GM23248 (cell line): ENCODE measurements at regions not wholly inside any gene's neighbourhood (a gene's known extent, or its start where the extent isn't known, plus 50 kb on each side); places are given as distances from the start of the nearest gene placed in this dataset.
A peak's percentile ranks its signal among the peaks of the same experiment; 100 is the strongest.

Experiments
- DNase-seq: peaks from one replicate; pipeline ENCODE4 v3.0.0-alpha.2; 2015
- H2AFZ ChIP-seq: fragments of 200-600 bp; sonication (generic); 2 replicates; pipeline ENCODE4 v1.6.1; 2016; ENCODE audit warnings: antibody characterized with exemption
- H3F3A ChIP-seq: fragments of 200-600 bp; sonication (generic); 2 replicates; pipeline ENCODE4 v1.6.1; 2016; ENCODE audit warnings: mild to moderate bottlenecking, antibody characterized with exemption, mixed run types; ENCODE audit not compliant: insufficient read depth
- H3K27ac ChIP-seq: fragments of 200-600 bp; sonication (generic); 2 replicates; pipeline ENCODE4 v1.5.1; 2016; ENCODE audit warnings: mild to moderate bottlenecking
- H3K27me3 ChIP-seq: fragments of 200-600 bp; sonication (generic); replicated peaks from 2 replicates; pipeline ENCODE4 v1.6.1; 2016; ENCODE audit warnings: mild to moderate bottlenecking; ENCODE audit not compliant: insufficient read depth
- H3K36me3 ChIP-seq: fragments of 200-600 bp; sonication (generic); 2 replicates; pipeline ENCODE4 v1.6.1; 2016; ENCODE audit warnings: low read depth, mild to moderate bottlenecking
- H3K4me1 ChIP-seq: fragments of 200-600 bp; sonication (generic); 2 replicates; pipeline ENCODE4 v1.6.1; 2016; ENCODE audit warnings: mild to moderate bottlenecking; ENCODE audit not compliant: insufficient read depth
- H3K4me2 ChIP-seq: fragments of 200-600 bp; sonication (generic); one replicate; pipeline ENCODE4 v1.6.1; 2016; ENCODE audit warnings: mild to moderate bottlenecking; ENCODE audit not compliant: unreplicated experiment
- H3K4me3 ChIP-seq: fragments of 200-600 bp; sonication (generic); 2 replicates; pipeline ENCODE4 v1.5.1; 2016; ENCODE audit warnings: mild to moderate bottlenecking
- H3K79me2 ChIP-seq: fragments of 200-600 bp; sonication (generic); 2 replicates; pipeline ENCODE4 v1.6.1; 2016; ENCODE audit warnings: mild to moderate bottlenecking; ENCODE audit not compliant: insufficient read depth
- H3K9ac ChIP-seq: fragments of 200-600 bp; sonication (generic); 2 replicates; pipeline ENCODE4 v1.6.1; 2016; ENCODE audit warnings: mild to moderate bottlenecking
- H3K9me2 ChIP-seq: fragments of 200-600 bp; sonication (generic); 2 replicates; pipeline ENCODE4 v1.6.1; 2016; ENCODE audit warnings: mixed run types, mild to moderate bottlenecking, moderate library complexity; ENCODE audit not compliant: insufficient read depth
- H3K9me3 ChIP-seq: fragments of 200-600 bp; sonication (generic); one replicate; pipeline ENCODE4 v1.6.1; 2017; ENCODE audit warnings: low read depth
- H4K20me1 ChIP-seq: fragments of 200-600 bp; sonication (generic); 2 replicates; pipeline ENCODE4 v1.6.0; 2016; ENCODE audit not compliant: insufficient read depth
- EZH2 ChIP-seq: fragments of 200-600 bp; sonication (generic); IDR thresholded peaks from 2 replicates; pipeline ENCODE4 v1.6.1; 2018; ENCODE audit warnings: antibody characterized with exemption, mild to moderate bottlenecking; ENCODE audit not compliant: insufficient read depth, poor library complexity, severe bottlenecking
- EZH2phosphoT487 ChIP-seq: fragments of 200-600 bp; sonication (generic); IDR thresholded peaks from 2 replicates; pipeline ENCODE4 v1.6.1; 2018; ENCODE audit warnings: antibody characterized with exemption, moderate library complexity, mild to moderate bottlenecking, low read depth; ENCODE audit not compliant: insufficient read depth
- WGBS, 2 experiments: methylation state at CpG; one replicate each; pipeline ENCODE4 v1.1.6; 2015 to 2017; ENCODE audit warnings: low lambda C conversion rate in 2 of 2, low coverage in 1 of 2; ENCODE audit errors: missing lambda C conversion rate in 2 of 2; 5-methylcytosine and 5-hydroxymethylcytosine counted together
- in situ Hi-C: fragments of 300-500 bp; cut with MboI; formaldehyde crosslinking; loops from 2 replicates; pipeline ENCODE4 v1.15.0; 2020

GRCh38 chr5:36786448-36787012 lies 90.0 kb upstream of the NIPBL start:
- no peaks in the 10 kb centered on the region for H3K4me1 ChIP-seq
- H3K4me3 ChIP-seq, result no peak overlapping the region
- no peaks in the 10 kb centered on the region for H3K36me3 ChIP-seq
- H2AFZ ChIP-seq, result no peak overlapping the region
- no peaks in the 10 kb centered on the region for H4K20me1 ChIP-seq
- H3K79me2 ChIP-seq, result no peaks in the 10 kb centered on the region
- in situ Hi-C loops, result no loop called here
- no peak overlapping the region for H3K27ac ChIP-seq
- whole genome bisulfite sequencing, 2 experiments, result 42 to 44% methylated on average over 1 of the region's 1 CpG
- no peaks in the 10 kb centered on the region for H3F3A ChIP-seq
- H3K9me2 ChIP-seq, result no peaks in the 10 kb centered on the region
- no peak for TF ChIP-seq EZH2phosphoT487
- TF ChIP-seq EZH2, result no peak
- no peaks in the 10 kb centered on the region for H3K9me3 ChIP-seq
- no peak overlapping the region for H3K4me2 ChIP-seq
- no peak for DNase-seq
- 0 out of 2 replicates have a peak, but pooled peaks cover 1% of the 10 kb centered on the region for H3K27me3 ChIP-seq
- H3K9ac ChIP-seq, result no peak overlapping the region

- Histone ChIP-seq H3F3A (no peaks in the 10 kb centered on the region), H3K79me2 (no peaks in the 10 kb centered on the region), H2AFZ (no peak overlapping the region), H3K9ac (no peak overlapping the region), H3K27me3 (no peaks in the 10 kb centered on the region; the same call in 1 of the 2 replicates), H3K9me2 (no peaks in the 10 kb centered on the region), H3K36me3 (no peaks in the 10 kb centered on the region), H3K4me2 (no peak overlapping the region), H3K9me3 (no peaks in the 10 kb centered on the region), H3K27ac (no peak overlapping the region), H4K20me1 (no peaks in the 10 kb centered on the region), H3K4me3 (no peak overlapping the region), H3K4me1 (no peaks in the 10 kb centered on the region)
- no peak for TF ChIP-seq EZH2phosphoT487
- no peak for TF ChIP-seq EZH2
- 64 to 68% methylated on average over 8 of the region's 8 CpGs for WGBS, 2 experiments
- no peak for DNase-seq
- in situ Hi-C loops, result no loop called here
Observed at GRCh38 chr5:36787365-36788093, 89.0 kb upstream of the NIPBL start.

- H3K27me3 ChIP-seq, result no peaks in the 10 kb centered on the region; the same call in none of the 2 replicates
- no peaks in the 10 kb centered on the region for H3K36me3 ChIP-seq
- TF ChIP-seq EZH2 (no peak), EZH2phosphoT487 (no peak)
- in situ Hi-C loops, result no loop called here
- no peak overlapping the region for H3K4me3 ChIP-seq
- no peaks in the 10 kb centered on the region for H3F3A ChIP-seq
- no peaks in the 10 kb centered on the region for H3K4me1 ChIP-seq
- no peak overlapping the region for H2AFZ ChIP-seq
- no peak overlapping the region for H3K4me2 ChIP-seq
- no peaks in the 10 kb centered on the region for H3K9me2 ChIP-seq
- no peaks in the 10 kb centered on the region for H3K9me3 ChIP-seq
- H3K79me2 ChIP-seq, result no peaks in the 10 kb centered on the region
- no peak overlapping the region for H3K9ac ChIP-seq
- DNase-seq, result peak; percentile 9
- 87 to 100% methylated on average over 1 of the region's 1 CpG for WGBS, 2 experiments
- no peak overlapping the region for H3K27ac ChIP-seq
- H4K20me1 ChIP-seq, result no peaks in the 10 kb centered on the region
Observed at GRCh38 chr5:36790847-36791246, 85.7 kb upstream of the NIPBL start.

- Histone ChIP-seq H3K79me2 (no peaks in the 10 kb centered on the region), H3K4me2 (no peak overlapping the region), H3K9ac (no peak overlapping the region), H3K27ac (no peak overlapping the region), H3K9me3 (no peaks in the 10 kb centered on the region), H3K9me2 (no peaks in the 10 kb centered on the region), H2AFZ (no peak overlapping the region), H4K20me1 (no peaks in the 10 kb centered on the region), H3F3A (no peaks in the 10 kb centered on the region), H3K4me1 (no peaks in the 10 kb centered on the region), H3K4me3 (no peak overlapping the region), H3K36me3 (no peaks in the 10 kb centered on the region), H3K27me3 (no peaks in the 10 kb centered on the region; the same call in none of the 2 replicates)
- WGBS, 2 experiments, result 49 to 50% methylated on average over 4 of the region's 4 CpGs
- TF ChIP-seq EZH2, result no peak
- TF ChIP-seq EZH2phosphoT487, result no peak
- in situ Hi-C loops, result no loop called here
- DNase-seq, result no peak
Observed at GRCh38 chr5:36792560-36793180, 83.9 kb upstream of the NIPBL start.
